IMR-90 (cell line): ENCODE measurements at regions not wholly inside any gene's neighbourhood (a gene's known extent, or its start where the extent isn't known, plus 50 kb on each side); places are given as distances from the start of the nearest gene placed in this dataset.

Experiments
- ATAC-seq: fragments of 200-7000 bp; cut with Tn5 transposase; 2 replicates; pipeline ENCODE4 v1.9.1; 2020; ENCODE audit warnings: low read depth, mild to moderate bottlenecking, moderate library complexity
- BruUV-seq: library from RNA; stranded (reverse); fragments of 400-500 nt; replicated peaks from 2 replicates; lab custom pipeline; 2021; lab: Mats Ljungman, UMichigan
- CTCF ChIA-PET: fragments of 300-600 bp; formaldehyde crosslinking; extraction: SDS; loops from one replicate; lab custom pipeline; 2021; ENCODE audit warnings: antibody characterized with exemption; lab: Yijun Ruan, JAX
- POLR2A ChIA-PET: fragments of 300-600 bp; sonication (Branson Sonifier 250); formaldehyde crosslinking; loops from one replicate; lab custom pipeline; 2022; ENCODE audit warnings: antibody characterized with exemption; ENCODE audit not compliant: unreplicated experiment; lab: Charles Lee
- DNase-seq: peaks from one replicate; pipeline ENCODE4 v3.0.0; 2013
- H2AFZ ChIP-seq: replicated peaks from 2 replicates; pipeline ENCODE3; 2013; ENCODE audit warnings: low read length, mild to moderate bottlenecking; ENCODE audit not compliant: poor library complexity
- H2AK5ac ChIP-seq: 2 replicates; pipeline ENCODE4 v1.6.1; 2013; ENCODE audit warnings: low read depth, low read length, inconsistent platforms
- H2AK9ac ChIP-seq: replicated peaks from 2 replicates; pipeline ENCODE3; 2013; ENCODE audit warnings: mild to moderate bottlenecking, low read depth, low read length, moderate library complexity; ENCODE audit not compliant: poor library complexity
- H2BK120ac ChIP-seq: 2 replicates; pipeline ENCODE4 v1.6.1; 2013; ENCODE audit warnings: low read depth, low read length, inconsistent platforms
- H2BK15ac ChIP-seq: 3 replicates; pipeline ENCODE4 v1.6.1; 2013; ENCODE audit warnings: low read depth, low read length, inconsistent platforms
- H2BK20ac ChIP-seq: 2 replicates; pipeline ENCODE4 v1.6.1; 2013; ENCODE audit warnings: low read depth, mild to moderate bottlenecking, inconsistent platforms, low read length, moderate library complexity
- H2BK5ac ChIP-seq: 2 replicates; pipeline ENCODE4 v1.6.1; 2013; ENCODE audit warnings: mild to moderate bottlenecking, low read depth, low read length, inconsistent platforms; ENCODE audit not compliant: poor library complexity, severe bottlenecking
- H3K14ac ChIP-seq: replicated peaks from 2 replicates; pipeline ENCODE4 v1.6.1; 2013; ENCODE audit warnings: low read depth, low read length, inconsistent platforms
- H3K18ac ChIP-seq: 2 replicates; pipeline ENCODE4 v1.6.1; 2013; ENCODE audit warnings: low read depth, low read length, control low read depth
- H3K23ac ChIP-seq: 2 replicates; pipeline ENCODE4 v1.6.1; 2013; ENCODE audit warnings: low read depth, low read length, inconsistent platforms
- H3K27ac ChIP-seq: 2 replicates; pipeline ENCODE4 v1.5.1; 2013; ENCODE audit warnings: mild to moderate bottlenecking, control low read depth, low read length; ENCODE audit not compliant: insufficient read depth
- H3K27me3 ChIP-seq: 2 replicates; pipeline ENCODE4 v1.6.1; 2013; ENCODE audit warnings: low read length; ENCODE audit not compliant: control insufficient read depth, insufficient read depth
- H3K36me3 ChIP-seq: 2 replicates; pipeline ENCODE4 v1.6.1; 2013; ENCODE audit warnings: low read length, mixed read lengths; ENCODE audit not compliant: control insufficient read depth, insufficient read depth
- H3K4ac ChIP-seq: 2 replicates; pipeline ENCODE4 v1.6.1; 2013; ENCODE audit warnings: low read depth, low read length, inconsistent platforms
- H3K4me1 ChIP-seq: 2 replicates; pipeline ENCODE4 v1.6.1; 2013; ENCODE audit warnings: low read length, mixed read lengths; ENCODE audit not compliant: control insufficient read depth, insufficient read depth
- H3K4me2 ChIP-seq: 2 replicates; pipeline ENCODE4 v1.6.1; 2013; ENCODE audit warnings: low read depth, mild to moderate bottlenecking, control low read depth, low read length, moderate library complexity
- H3K4me3 ChIP-seq: 2 replicates; pipeline ENCODE4 v1.5.1; 2013; ENCODE audit warnings: low read depth, mild to moderate bottlenecking, control low read depth, low read length, moderate library complexity; ENCODE audit not compliant: insufficient read depth
- H3K56ac ChIP-seq: 2 replicates; pipeline ENCODE4 v1.6.1; 2013; ENCODE audit warnings: low read length, inconsistent platforms; ENCODE audit not compliant: insufficient read depth; ENCODE audit errors: extremely low read depth
- H3K79me1 ChIP-seq, 2 experiments: 2 replicates each; pipeline ENCODE4 v1.6.1; 2013; ENCODE audit warnings: low read length in 2 of 2, inconsistent platforms in 1 of 2, low read depth in 1 of 2
- H3K9ac ChIP-seq: 2 replicates; pipeline ENCODE4 v1.6.1; 2013; ENCODE audit warnings: low read depth, low read length, control low read depth
- H3K9me1 ChIP-seq: 2 replicates; pipeline ENCODE4 v1.6.1; 2013; ENCODE audit warnings: low read length, inconsistent platforms; ENCODE audit not compliant: insufficient read depth
- H3K9me3 ChIP-seq: 2 replicates; pipeline ENCODE4 v1.6.1; 2013; ENCODE audit warnings: low read length; ENCODE audit not compliant: control insufficient read depth, insufficient read depth
- H4K20me1 ChIP-seq: 2 replicates; pipeline ENCODE4 v1.6.1; 2013; ENCODE audit warnings: low read length, inconsistent platforms; ENCODE audit not compliant: insufficient read depth
- H4K5ac ChIP-seq: 2 replicates; pipeline ENCODE4 v1.6.1; 2013; ENCODE audit warnings: mild to moderate bottlenecking, low read depth, low read length, control low read depth
- H4K8ac ChIP-seq, 2 experiments: 2 replicates each; pipeline ENCODE4 v1.6.1; 2013; ENCODE audit warnings: low read depth in 2 of 2, low read length in 2 of 2, control low read depth in 1 of 2, inconsistent platforms in 1 of 2
- H4K91ac ChIP-seq: 2 replicates; pipeline ENCODE4 v1.6.1; 2013; ENCODE audit warnings: low read depth, low read length, inconsistent platforms; ENCODE audit not compliant: insufficient read depth
- BHLHE40 ChIP-seq: fragments of 150-350 bp; IDR thresholded peaks from 2 replicates; pipeline ENCODE4 v1.6.1; 2016; ENCODE audit warnings: mild to moderate bottlenecking, low read depth, low read length
- CEBPB ChIP-seq: IDR thresholded peaks from 2 replicates; pipeline ENCODE4 v1.6.1; 2012; ENCODE audit warnings: low read depth, low read length, improper control_type of control experiment
- MAFK ChIP-seq: IDR thresholded peaks from 2 replicates; pipeline ENCODE4 v1.6.1; 2012; ENCODE audit warnings: low read depth, low read length, improper control_type of control experiment
- MXI1 ChIP-seq: IDR thresholded peaks from 2 replicates; pipeline ENCODE4 v1.6.1; 2012; ENCODE audit warnings: low read depth, mild to moderate bottlenecking, low read length, moderate library complexity, borderline replicate concordance
- POLR2A ChIP-seq: IDR thresholded peaks from 2 replicates; pipeline ENCODE4 v1.6.1; 2012; ENCODE audit warnings: mild to moderate bottlenecking, low read depth, low read length
- RCOR1 ChIP-seq: IDR thresholded peaks from 2 replicates; pipeline ENCODE4 v1.6.1; 2012; ENCODE audit warnings: mild to moderate bottlenecking, low read length, improper control_type of control experiment; ENCODE audit not compliant: insufficient replicate concordance
- RFX5 ChIP-seq: IDR thresholded peaks from 2 replicates; pipeline ENCODE4 v1.8.0; 2012; ENCODE audit warnings: low read depth, mild to moderate bottlenecking, low read length, moderate library complexity
- dilution Hi-C: fragments of 300-500 bp; cut with HindIII; formaldehyde crosslinking; loops from one replicate; pipeline ENCODE4 v1.14.3; 2018; ENCODE audit warnings: low sequenced_read_pairs; ENCODE audit not compliant: unreplicated experiment
- in situ Hi-C: fragments of 300-500 bp; cut with MboI; formaldehyde crosslinking; loops from 3 replicates; pipeline ENCODE4 v1.14.3; 2019; ENCODE audit warnings: low sequenced_read_pairs, inconsistent platforms, mixed read lengths
- intact Hi-C: fragments of 100-400 bp; cut with micrococcal nuclease; formaldehyde crosslinking; loops from 2 replicates; pipeline ENCODE4 v1.10.0; 2022
- TF ChIP-seq, protein P1 (sequence below): conservative IDR thresholded peaks from 2 replicates; pipeline ENCODE4 v1.5.1; 2012; ENCODE audit warnings: mild to moderate bottlenecking, low read depth, low read length, improper control_type of control experiment
- TF ChIP-seq, protein P2 (sequence below): fragments of 150-350 bp; IDR thresholded peaks from 2 replicates; pipeline ENCODE4 v1.6.1; 2016; ENCODE audit warnings: low read depth, mild to moderate bottlenecking, low read length, moderate library complexity, borderline replicate concordance

DNA sequence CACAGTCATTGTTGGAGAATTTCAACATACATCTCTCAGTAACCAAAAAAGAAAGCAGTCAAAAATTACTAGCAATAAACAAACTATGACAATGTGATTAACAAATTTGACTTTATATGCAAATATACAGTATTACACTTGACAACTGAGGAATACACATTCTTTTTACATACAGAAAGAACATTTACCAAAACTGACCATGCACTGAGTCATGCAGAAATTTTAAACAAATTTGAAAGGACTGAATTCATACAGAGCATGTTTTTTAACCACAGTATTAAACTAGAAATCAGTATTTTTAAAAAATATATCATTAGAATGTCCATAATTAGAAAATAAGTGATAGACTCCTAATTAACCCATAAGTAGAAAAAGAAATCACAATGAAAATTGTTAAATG, 420.1 kb downstream of the TBC1D4 start:
- intact Hi-C loops: no loop called here
- in situ Hi-C loops: no loop called here
- Histone ChIP-seq H3K23ac (no peak overlapping the region), H3K14ac (no peak overlapping the region), H3K4me3 (no peak overlapping the region), H3K9me1 (no peaks in the 10 kb centered on the region), H3K4ac (no peak overlapping the region), H2AK5ac (no peak overlapping the region), H3K4me1 (no peaks in the 10 kb centered on the region), H3K9me3 (no peaks in the 10 kb centered on the region), H2BK20ac (no peak overlapping the region), H4K8ac (no peak overlapping the region), H3K79me1 (no peaks in the 10 kb centered on the region), H2AK9ac (no peak overlapping the region), H3K27ac (no peak overlapping the region), H3K18ac (no peak overlapping the region), H3K56ac (no peak overlapping the region), H3K27me3 (no peaks in the 10 kb centered on the region), H3K36me3 (no peaks in the 10 kb centered on the region), H2BK15ac (no peak overlapping the region), H2AFZ (no peak overlapping the region), H2BK5ac (no peak overlapping the region), H3K9ac (no peak overlapping the region), H4K91ac (no peak overlapping the region), H2BK120ac (no peak overlapping the region), H4K20me1 (no peaks in the 10 kb centered on the region), H3K4me2 (no peak overlapping the region), H4K5ac (no peak overlapping the region)
- POLR2A ChIA-PET: no interaction called here
- peak; percentile 80 for ATAC-seq
- dilution Hi-C loops: no loop called here
- TF ChIP-seq CEBPB: no peak
- TF ChIP-seq, protein P1, sequence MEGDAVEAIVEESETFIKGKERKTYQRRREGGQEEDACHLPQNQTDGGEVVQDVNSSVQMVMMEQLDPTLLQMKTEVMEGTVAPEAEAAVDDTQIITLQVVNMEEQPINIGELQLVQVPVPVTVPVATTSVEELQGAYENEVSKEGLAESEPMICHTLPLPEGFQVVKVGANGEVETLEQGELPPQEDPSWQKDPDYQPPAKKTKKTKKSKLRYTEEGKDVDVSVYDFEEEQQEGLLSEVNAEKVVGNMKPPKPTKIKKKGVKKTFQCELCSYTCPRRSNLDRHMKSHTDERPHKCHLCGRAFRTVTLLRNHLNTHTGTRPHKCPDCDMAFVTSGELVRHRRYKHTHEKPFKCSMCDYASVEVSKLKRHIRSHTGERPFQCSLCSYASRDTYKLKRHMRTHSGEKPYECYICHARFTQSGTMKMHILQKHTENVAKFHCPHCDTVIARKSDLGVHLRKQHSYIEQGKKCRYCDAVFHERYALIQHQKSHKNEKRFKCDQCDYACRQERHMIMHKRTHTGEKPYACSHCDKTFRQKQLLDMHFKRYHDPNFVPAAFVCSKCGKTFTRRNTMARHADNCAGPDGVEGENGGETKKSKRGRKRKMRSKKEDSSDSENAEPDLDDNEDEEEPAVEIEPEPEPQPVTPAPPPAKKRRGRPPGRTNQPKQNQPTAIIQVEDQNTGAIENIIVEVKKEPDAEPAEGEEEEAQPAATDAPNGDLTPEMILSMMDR: no peak
- TF ChIP-seq MXI1: no peak
- TF ChIP-seq POLR2A: no peak
- TF ChIP-seq BHLHE40: no peak
- TF ChIP-seq RCOR1: no peak
- TF ChIP-seq RFX5: no peak
- TF ChIP-seq, protein P2, sequence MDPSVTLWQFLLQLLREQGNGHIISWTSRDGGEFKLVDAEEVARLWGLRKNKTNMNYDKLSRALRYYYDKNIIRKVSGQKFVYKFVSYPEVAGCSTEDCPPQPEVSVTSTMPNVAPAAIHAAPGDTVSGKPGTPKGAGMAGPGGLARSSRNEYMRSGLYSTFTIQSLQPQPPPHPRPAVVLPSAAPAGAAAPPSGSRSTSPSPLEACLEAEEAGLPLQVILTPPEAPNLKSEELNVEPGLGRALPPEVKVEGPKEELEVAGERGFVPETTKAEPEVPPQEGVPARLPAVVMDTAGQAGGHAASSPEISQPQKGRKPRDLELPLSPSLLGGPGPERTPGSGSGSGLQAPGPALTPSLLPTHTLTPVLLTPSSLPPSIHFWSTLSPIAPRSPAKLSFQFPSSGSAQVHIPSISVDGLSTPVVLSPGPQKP: no peak
- no peak for TF ChIP-seq MAFK
- DNase-seq: peak; percentile 20
- no TSS peak for BruUV-seq
- CTCF ChIA-PET: no interaction called here
